HG02840 (cell line): ENCODE measurements at regions not wholly inside any gene's neighbourhood (a gene's known extent, or its start where the extent isn't known, plus 50 kb on each side); places are given as distances from the start of the nearest gene placed in this dataset.

ENCODE experiments used
- ATAC-seq: cut with Tn5 transposase; IDR thresholded peaks from one replicate; pipeline ENCODE4 v1.9.1; 2021; ENCODE audit warnings: mild to moderate bottlenecking, moderate library complexity, moderate number of reproducible peaks; ENCODE audit not compliant: unreplicated experiment, low FRiP score

- ATAC-seq: no peak
Measured at GRCh38 chr15:31930967-31931366, 99.3 kb upstream of the CHRNA7 start.

GRCh38 chr15:31932576-31932975, 97.7 kb upstream of the CHRNA7 start:
- no peak for ATAC-seq

- ATAC-seq: no peak
Measured at GRCh38 chr15:31934821-31935220, 95.5 kb upstream of the CHRNA7 start.

GRCh38 chr15:31953478-31953877, 76.8 kb upstream of the CHRNA7 start:
- no peak for ATAC-seq

GRCh38 chr15:31954374-31955172, 75.7 kb upstream of the CHRNA7 start:
- ATAC-seq: no peak

GRCh38 chr15:31955734-31956133, 74.6 kb upstream of the CHRNA7 start:
- ATAC-seq: no peak

GRCh38 chr15:31957581-31957980, 72.7 kb upstream of the CHRNA7 start:
- no peak for ATAC-seq

- no peak for ATAC-seq
Measured at GRCh38 chr15:31964586-31965307, 65.6 kb upstream of the CHRNA7 start.

GRCh38 chr15:31970007-31970406, 60.3 kb upstream of the CHRNA7 start:
- ATAC-seq: no peak

- ATAC-seq: no peak
Measured at GRCh38 chr15:31973197-31973596, 57.1 kb upstream of the CHRNA7 start.

- no peak for ATAC-seq
Measured at GRCh38 chr15:31974154-31974794, 56.0 kb upstream of the CHRNA7 start.

- ATAC-seq: no peak
Measured at GRCh38 chr15:31974855-31975829, 55.2 kb upstream of the CHRNA7 start.

GRCh38 chr15:31975830-31976229, 54.5 kb upstream of the CHRNA7 start:
- ATAC-seq: no peak

- no peak for ATAC-seq
Measured at GRCh38 chr15:31977138-31977537, 53.2 kb upstream of the CHRNA7 start.

- no peak for ATAC-seq
Measured at GRCh38 chr15:31977812-31978661, 52.3 kb upstream of the CHRNA7 start.
